ENCODE measurements at regions not wholly inside any gene's neighbourhood (a gene's known extent, or its start where the extent isn't known, plus 50 kb on each side); places are given as distances from the start of the nearest gene placed in this dataset.

GRCh38 chr2:104056451-104056850 lies 797.5 kb upstream of the POU3F3 start:
- Histone ChIP-seq H3K36me3 (ENCODE audit: control insufficient read depth, insufficient read depth, low read length) (no peaks in the 10 kb centered on the region), H3K27me3 (ENCODE audit: control insufficient read depth, insufficient read depth, low read length) (no peaks in the 10 kb centered on the region), H3K4me1 (ENCODE audit: control insufficient read depth, insufficient read depth, low read length) (no peaks in the 10 kb centered on the region), H3K9me3 (ENCODE audit: control insufficient read depth, insufficient read depth, low read length) (peaks cover 2% of the 10 kb centered on the region), H3K4me3 (ENCODE audit: low read depth, low read length) (no peak overlapping the region), H3K27ac (ENCODE audit: low read depth, low read length) (no peak overlapping the region)
- WGBS (ENCODE audit: insufficient coverage) = no CpG with 5 or more reads among the region's 1 CpG
- no peak for DNase-seq (ENCODE audit: low read depth in 4 of 6, low spot score in 6 of 6)

- H3K27ac ChIP-seq (ENCODE audit: low read depth, low read length) = no peak overlapping the region
- H3K27me3 ChIP-seq (ENCODE audit: control insufficient read depth, insufficient read depth, low read length) = no peaks in the 10 kb centered on the region
- no peaks in the 10 kb centered on the region for H3K4me1 ChIP-seq (ENCODE audit: control insufficient read depth, insufficient read depth, low read length)
- no peak for DNase-seq (ENCODE audit: low read depth in 4 of 6, low spot score in 6 of 6)
- H3K36me3 ChIP-seq (ENCODE audit: control insufficient read depth, insufficient read depth, low read length) = no peaks in the 10 kb centered on the region
- H3K9me3 ChIP-seq (ENCODE audit: control insufficient read depth, insufficient read depth, low read length) = no peaks in the 10 kb centered on the region
- no CpG with 5 or more reads among the region's 2 CpGs for WGBS (ENCODE audit: insufficient coverage)
- no peak overlapping the region for H3K4me3 ChIP-seq (ENCODE audit: low read depth, low read length)
Measured at GRCh38 chr2:104068665-104069064, 785.2 kb upstream of the POU3F3 start.

- H3K9me3 ChIP-seq (ENCODE audit: control insufficient read depth, insufficient read depth, low read length) = no peaks in the 10 kb centered on the region
- DNase-seq (ENCODE audit: low read depth in 4 of 6, low spot score in 6 of 6) = no peak
- H3K4me1 ChIP-seq (ENCODE audit: control insufficient read depth, insufficient read depth, low read length) = no peaks in the 10 kb centered on the region
- H3K27me3 ChIP-seq (ENCODE audit: control insufficient read depth, insufficient read depth, low read length) = no peaks in the 10 kb centered on the region
- WGBS (ENCODE audit: insufficient coverage) = 95% methylated on average over 3 of the region's 4 CpGs
- no peak overlapping the region for H3K4me3 ChIP-seq (ENCODE audit: low read depth, low read length)
- no peaks in the 10 kb centered on the region for H3K36me3 ChIP-seq (ENCODE audit: control insufficient read depth, insufficient read depth, low read length)
- no peak overlapping the region for H3K27ac ChIP-seq (ENCODE audit: low read depth, low read length)
Measured at GRCh38 chr2:104077573-104077972, 776.3 kb upstream of the POU3F3 start.

- H3K4me1 ChIP-seq (ENCODE audit: control insufficient read depth, insufficient read depth, low read length) = no peaks in the 10 kb centered on the region
- DNase-seq (ENCODE audit: low read depth in 4 of 6, low spot score in 6 of 6) = no peak
- WGBS (ENCODE audit: insufficient coverage) = 97% methylated on average over 9 of the region's 9 CpGs
- no peaks in the 10 kb centered on the region for H3K27me3 ChIP-seq (ENCODE audit: control insufficient read depth, insufficient read depth, low read length)
- no peak overlapping the region for H3K27ac ChIP-seq (ENCODE audit: low read depth, low read length)
- H3K4me3 ChIP-seq (ENCODE audit: low read depth, low read length) = no peak overlapping the region
- H3K9me3 ChIP-seq (ENCODE audit: control insufficient read depth, insufficient read depth, low read length) = no peaks in the 10 kb centered on the region
- H3K36me3 ChIP-seq (ENCODE audit: control insufficient read depth, insufficient read depth, low read length) = no peaks in the 10 kb centered on the region
Measured at GRCh38 chr2:104078431-104079157, 775.3 kb upstream of the POU3F3 start.

GRCh38 chr2:104088745-104089144 lies 765.2 kb upstream of the POU3F3 start:
- 100% methylated on average over 3 of the region's 5 CpGs for WGBS (ENCODE audit: insufficient coverage)
- Histone ChIP-seq H3K4me3 (ENCODE audit: low read depth, low read length) (no peak overlapping the region), H3K9me3 (ENCODE audit: control insufficient read depth, insufficient read depth, low read length) (no peaks in the 10 kb centered on the region), H3K27me3 (ENCODE audit: control insufficient read depth, insufficient read depth, low read length) (no peaks in the 10 kb centered on the region), H3K27ac (ENCODE audit: low read depth, low read length) (no peak overlapping the region), H3K4me1 (ENCODE audit: control insufficient read depth, insufficient read depth, low read length) (no peaks in the 10 kb centered on the region), H3K36me3 (ENCODE audit: control insufficient read depth, insufficient read depth, low read length) (no peaks in the 10 kb centered on the region)
- no peak for DNase-seq (ENCODE audit: low read depth in 4 of 6, low spot score in 6 of 6)

GRCh38 chr2:104090407-104090806 lies 763.5 kb upstream of the POU3F3 start:
- no peaks in the 10 kb centered on the region for H3K27me3 ChIP-seq (ENCODE audit: control insufficient read depth, insufficient read depth, low read length)
- no peaks in the 10 kb centered on the region for H3K9me3 ChIP-seq (ENCODE audit: control insufficient read depth, insufficient read depth, low read length)
- DNase-seq (ENCODE audit: low read depth in 4 of 6, low spot score in 6 of 6) = no peak
- no CpG with 5 or more reads among the region's 6 CpGs for WGBS (ENCODE audit: insufficient coverage)
- no peaks in the 10 kb centered on the region for H3K36me3 ChIP-seq (ENCODE audit: control insufficient read depth, insufficient read depth, low read length)
- H3K4me1 ChIP-seq (ENCODE audit: control insufficient read depth, insufficient read depth, low read length) = no peaks in the 10 kb centered on the region
- H3K27ac ChIP-seq (ENCODE audit: low read depth, low read length) = no peak overlapping the region
- H3K4me3 ChIP-seq (ENCODE audit: low read depth, low read length) = no peak overlapping the region

GRCh38 chr2:104091894-104092293 lies 762.0 kb upstream of the POU3F3 start:
- H3K27me3 ChIP-seq (ENCODE audit: control insufficient read depth, insufficient read depth, low read length) = no peaks in the 10 kb centered on the region
- no peak overlapping the region for H3K27ac ChIP-seq (ENCODE audit: low read depth, low read length)
- DNase-seq (ENCODE audit: low read depth in 4 of 6, low spot score in 6 of 6) = no peak
- no peaks in the 10 kb centered on the region for H3K4me1 ChIP-seq (ENCODE audit: control insufficient read depth, insufficient read depth, low read length)
- H3K9me3 ChIP-seq (ENCODE audit: control insufficient read depth, insufficient read depth, low read length) = no peaks in the 10 kb centered on the region
- no peak overlapping the region for H3K4me3 ChIP-seq (ENCODE audit: low read depth, low read length)
- H3K36me3 ChIP-seq (ENCODE audit: control insufficient read depth, insufficient read depth, low read length) = no peaks in the 10 kb centered on the region

- H3K27me3 ChIP-seq (ENCODE audit: control insufficient read depth, insufficient read depth, low read length) = no peaks in the 10 kb centered on the region
- H3K4me1 ChIP-seq (ENCODE audit: control insufficient read depth, insufficient read depth, low read length) = no peaks in the 10 kb centered on the region
- H3K27ac ChIP-seq (ENCODE audit: low read depth, low read length) = no peak overlapping the region
- H3K36me3 ChIP-seq (ENCODE audit: control insufficient read depth, insufficient read depth, low read length) = no peaks in the 10 kb centered on the region
- no peak overlapping the region for H3K4me3 ChIP-seq (ENCODE audit: low read depth, low read length)
- DNase-seq (ENCODE audit: low read depth in 4 of 6, low spot score in 6 of 6) = no peak
- no peaks in the 10 kb centered on the region for H3K9me3 ChIP-seq (ENCODE audit: control insufficient read depth, insufficient read depth, low read length)
- WGBS (ENCODE audit: insufficient coverage) = no CpG with 5 or more reads among the region's 6 CpGs
Measured at GRCh38 chr2:104092886-104093285, 761.0 kb upstream of the POU3F3 start.

GRCh38 chr2:104102615-104103014 lies 751.3 kb upstream of the POU3F3 start:
- no peaks in the 10 kb centered on the region for H3K9me3 ChIP-seq (ENCODE audit: control insufficient read depth, insufficient read depth, low read length)
- no peak overlapping the region for H3K4me3 ChIP-seq (ENCODE audit: low read depth, low read length)
- DNase-seq (ENCODE audit: low read depth in 4 of 6, low spot score in 6 of 6) = no peak
- no peak overlapping the region for H3K27ac ChIP-seq (ENCODE audit: low read depth, low read length)
- no CpG with 5 or more reads among the region's 3 CpGs for WGBS (ENCODE audit: insufficient coverage)
- no peaks in the 10 kb centered on the region for H3K27me3 ChIP-seq (ENCODE audit: control insufficient read depth, insufficient read depth, low read length)
- H3K36me3 ChIP-seq (ENCODE audit: control insufficient read depth, insufficient read depth, low read length) = no peaks in the 10 kb centered on the region
- no peaks in the 10 kb centered on the region for H3K4me1 ChIP-seq (ENCODE audit: control insufficient read depth, insufficient read depth, low read length)

GRCh38 chr2:104109356-104109755 lies 744.6 kb upstream of the POU3F3 start:
- no peak overlapping the region for H3K27ac ChIP-seq (ENCODE audit: low read depth, low read length)
- WGBS (ENCODE audit: insufficient coverage) = 92% methylated on average over 4 of the region's 8 CpGs
- H3K36me3 ChIP-seq (ENCODE audit: control insufficient read depth, insufficient read depth, low read length) = no peaks in the 10 kb centered on the region
- no peaks in the 10 kb centered on the region for H3K9me3 ChIP-seq (ENCODE audit: control insufficient read depth, insufficient read depth, low read length)
- no peak for DNase-seq (ENCODE audit: low read depth in 4 of 6, low spot score in 6 of 6)
- no peaks in the 10 kb centered on the region for H3K4me1 ChIP-seq (ENCODE audit: control insufficient read depth, insufficient read depth, low read length)
- H3K4me3 ChIP-seq (ENCODE audit: low read depth, low read length) = no peak overlapping the region
- no peaks in the 10 kb centered on the region for H3K27me3 ChIP-seq (ENCODE audit: control insufficient read depth, insufficient read depth, low read length)

Measured in spinal cord (tissue), 9 donors.